ENCODE measurements at regions not wholly inside any gene's neighbourhood (a gene's known extent, or its start where the extent isn't known, plus 50 kb on each side); places are given as distances from the start of the nearest gene placed in this dataset.
A peak's percentile ranks its signal among the peaks of the same experiment; 100 is the strongest.

DNA sequence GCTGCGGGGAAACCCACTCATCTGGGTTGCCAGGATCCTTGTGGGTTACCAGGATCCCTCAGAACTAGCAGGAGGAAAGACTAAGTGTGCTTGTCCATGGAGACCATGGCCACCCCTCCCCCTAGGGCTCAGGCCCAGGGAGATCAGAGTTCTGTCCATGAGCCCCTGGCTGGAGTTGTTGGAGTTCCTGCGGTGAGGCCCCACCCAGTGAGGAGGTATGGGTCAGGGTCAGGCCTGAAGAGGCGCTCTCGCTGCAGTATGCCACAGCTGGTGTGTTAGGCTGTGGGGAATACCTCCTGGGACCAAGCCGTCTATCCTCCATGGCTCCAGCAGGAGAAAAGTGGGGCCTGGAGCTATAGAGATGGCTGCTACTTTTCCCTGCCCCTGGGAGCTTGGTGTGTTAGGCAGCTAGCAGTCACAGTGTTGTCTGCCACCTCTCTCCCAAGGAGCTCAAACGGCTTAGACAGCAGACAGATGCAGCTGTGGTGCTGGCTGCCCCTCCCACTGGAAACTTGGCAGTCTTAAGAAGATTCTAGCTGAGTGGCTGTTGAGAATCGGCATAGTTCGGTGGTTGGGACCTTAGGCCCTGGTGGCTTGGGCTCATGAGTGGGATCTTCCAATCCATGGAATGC lies 240.3 kb upstream of the CELF4 start:
- no peak for DNase-seq (ENCODE audit: low spot score)
- in situ Hi-C loops (cut with HindIII; ENCODE audit: low sequenced_read_pairs) = no loop called here

DNA sequence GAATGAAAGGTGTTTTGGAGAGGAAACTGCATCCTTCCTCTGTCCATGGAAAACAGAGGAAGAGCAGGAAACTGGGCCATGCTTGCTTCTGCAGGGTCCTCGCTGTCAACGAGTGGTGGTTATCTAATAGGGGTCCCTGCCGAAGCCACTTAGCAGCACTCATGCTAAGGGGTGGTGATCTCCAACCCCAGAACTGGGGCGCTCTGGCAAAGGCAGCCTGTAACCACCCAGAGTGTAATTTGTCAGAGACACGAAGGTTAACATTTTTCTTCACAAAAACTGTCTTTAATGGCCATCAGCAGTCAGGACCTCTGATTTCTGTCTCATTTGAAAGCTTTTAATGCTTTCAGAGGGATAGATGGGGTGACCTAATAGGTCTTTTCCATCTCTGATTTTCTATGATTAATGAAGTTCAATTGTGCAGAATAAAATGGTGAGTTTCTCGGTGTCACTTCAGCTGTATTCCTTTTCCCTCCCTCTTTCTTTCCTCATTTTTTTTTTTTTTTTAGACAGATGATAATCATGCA lies 231.3 kb upstream of the CELF4 start:
- in situ Hi-C loops (cut with HindIII; ENCODE audit: low sequenced_read_pairs) = no loop called here
- no peak for DNase-seq (ENCODE audit: low spot score)

DNA sequence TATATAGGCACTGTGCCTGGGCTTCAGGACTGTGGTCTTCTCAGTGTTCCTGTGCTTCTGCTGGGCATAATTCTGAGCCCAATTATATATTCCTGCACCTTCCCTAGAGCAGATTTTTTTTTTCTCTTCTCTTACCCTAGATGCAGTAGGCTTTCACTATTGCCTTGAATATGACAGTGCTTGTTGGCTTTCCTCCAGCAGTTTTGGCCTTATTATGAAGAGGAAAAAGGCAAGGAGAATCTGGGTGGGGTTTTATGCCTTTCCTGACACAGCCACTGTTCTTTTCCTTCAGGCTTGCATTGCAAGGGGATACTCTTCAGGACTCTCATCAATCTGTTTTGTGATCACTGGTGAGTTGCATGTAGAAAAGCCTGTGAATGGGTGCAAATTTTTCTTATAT lies 221.9 kb upstream of the CELF4 start:
- peak; percentile 14 for DNase-seq (ENCODE audit: low spot score)
- in situ Hi-C loops (cut with HindIII; ENCODE audit: low sequenced_read_pairs) = no loop called here

DNA sequence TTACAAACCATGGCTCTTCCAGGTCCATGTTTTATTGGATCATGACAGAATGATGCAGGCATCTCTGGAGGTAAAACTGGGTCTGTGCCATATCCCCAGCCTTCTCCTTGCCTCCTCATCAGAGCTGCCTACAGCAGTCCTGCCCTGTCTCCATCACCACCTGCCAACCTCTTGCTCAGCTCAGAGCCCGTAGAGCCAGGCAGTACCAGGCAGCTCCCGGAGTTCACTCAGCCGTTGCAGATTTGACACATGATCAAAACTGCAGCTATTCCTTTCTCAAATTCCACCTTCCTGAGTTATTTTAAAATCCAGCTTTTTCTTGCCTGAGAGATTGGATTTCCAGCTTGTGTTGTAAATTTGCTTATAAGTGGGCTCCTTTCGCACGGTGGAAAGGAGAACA lies 218.2 kb upstream of the CELF4 start:
- in situ Hi-C loops (cut with HindIII; ENCODE audit: low sequenced_read_pairs) = no loop called here
- DNase-seq (ENCODE audit: low spot score) = peak; percentile 83

DNA sequence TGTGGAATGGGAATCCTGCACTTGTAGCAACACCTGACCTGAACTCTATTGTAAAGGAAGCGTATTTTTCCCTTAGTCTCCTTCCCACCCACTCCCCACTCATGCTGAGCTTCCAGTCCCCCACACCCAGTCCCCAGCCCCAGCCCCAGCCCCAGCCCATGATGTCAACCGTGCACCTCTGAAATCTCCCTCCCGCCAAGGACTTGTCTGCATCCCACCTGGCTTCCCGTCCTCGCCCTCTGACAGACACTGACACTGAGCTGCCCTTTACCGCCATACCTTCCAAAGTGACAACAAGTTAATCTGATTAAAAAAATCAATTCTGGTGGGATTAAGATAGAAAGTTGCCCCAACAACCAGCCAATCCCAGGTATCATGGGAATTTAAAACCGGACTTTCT lies 213.6 kb upstream of the CELF4 start:
- in situ Hi-C loops (cut with HindIII; ENCODE audit: low sequenced_read_pairs) = no loop called here
- DNase-seq (ENCODE audit: low spot score) = no peak

DNA sequence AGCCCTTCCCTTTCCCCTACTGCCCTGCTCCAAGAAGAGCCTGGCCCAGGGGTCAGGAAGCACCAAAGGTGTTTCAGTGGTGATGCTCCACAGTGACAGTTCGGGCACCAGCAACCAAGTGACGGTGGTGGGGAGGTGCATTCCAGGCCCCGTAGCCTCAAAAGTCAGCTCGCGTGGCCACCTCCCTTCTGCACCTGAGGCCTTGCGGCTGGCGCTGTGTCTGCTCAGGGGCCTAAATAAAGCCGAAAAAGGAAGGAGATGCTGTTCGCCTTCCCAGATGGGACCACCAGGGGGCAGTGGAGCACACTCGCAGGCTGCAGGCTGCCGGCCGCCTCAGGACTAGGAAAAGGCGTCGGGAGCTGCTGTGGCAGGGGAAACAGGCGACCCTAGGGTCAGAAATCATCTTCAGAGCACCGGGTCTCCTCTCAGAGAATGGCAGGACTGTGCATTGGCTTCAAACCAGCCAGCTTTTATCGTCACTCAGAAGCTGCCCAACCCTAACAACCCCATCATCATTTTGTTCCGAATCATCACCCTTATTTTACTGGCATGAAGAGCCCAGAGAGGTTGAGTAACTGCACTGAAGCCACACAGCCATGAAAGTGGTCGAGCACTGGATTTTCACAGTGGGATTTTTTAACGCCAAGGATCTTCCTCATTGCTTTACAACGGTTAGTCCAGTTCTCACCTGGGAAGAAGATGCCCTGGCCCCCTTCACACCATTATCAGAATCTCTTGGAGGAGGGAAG lies 213.0 kb upstream of the CELF4 start:
- in situ Hi-C loops (cut with HindIII; ENCODE audit: low sequenced_read_pairs) = no loop called here

DNA sequence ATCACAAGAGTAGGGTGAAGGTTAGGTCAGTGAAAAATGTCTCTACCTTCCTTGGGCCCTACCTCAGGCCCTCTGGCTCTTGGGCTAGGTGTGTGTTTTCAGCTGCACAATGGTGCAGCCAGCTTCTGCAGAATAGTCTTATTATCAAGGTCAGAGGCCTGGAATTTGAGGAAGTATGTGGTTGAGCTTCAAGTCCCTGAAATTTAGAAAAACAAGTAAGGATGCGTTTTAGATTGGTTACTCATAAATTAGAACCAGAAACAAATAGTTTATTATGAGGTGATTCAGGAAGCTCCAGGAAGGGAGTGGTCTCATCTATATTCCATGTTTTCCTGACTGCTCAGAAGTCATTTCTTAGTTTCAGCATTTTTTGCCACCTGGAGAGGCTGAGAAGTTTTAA lies 204.2 kb upstream of the CELF4 start:
- no peak for DNase-seq (ENCODE audit: low spot score)
- in situ Hi-C loops (cut with HindIII; ENCODE audit: low sequenced_read_pairs) = no loop called here

More for the DNA sequence above, 213.0 kb upstream of the CELF4 start:
- DNase-seq (ENCODE audit: low spot score) = peak; percentile 86

DNA sequence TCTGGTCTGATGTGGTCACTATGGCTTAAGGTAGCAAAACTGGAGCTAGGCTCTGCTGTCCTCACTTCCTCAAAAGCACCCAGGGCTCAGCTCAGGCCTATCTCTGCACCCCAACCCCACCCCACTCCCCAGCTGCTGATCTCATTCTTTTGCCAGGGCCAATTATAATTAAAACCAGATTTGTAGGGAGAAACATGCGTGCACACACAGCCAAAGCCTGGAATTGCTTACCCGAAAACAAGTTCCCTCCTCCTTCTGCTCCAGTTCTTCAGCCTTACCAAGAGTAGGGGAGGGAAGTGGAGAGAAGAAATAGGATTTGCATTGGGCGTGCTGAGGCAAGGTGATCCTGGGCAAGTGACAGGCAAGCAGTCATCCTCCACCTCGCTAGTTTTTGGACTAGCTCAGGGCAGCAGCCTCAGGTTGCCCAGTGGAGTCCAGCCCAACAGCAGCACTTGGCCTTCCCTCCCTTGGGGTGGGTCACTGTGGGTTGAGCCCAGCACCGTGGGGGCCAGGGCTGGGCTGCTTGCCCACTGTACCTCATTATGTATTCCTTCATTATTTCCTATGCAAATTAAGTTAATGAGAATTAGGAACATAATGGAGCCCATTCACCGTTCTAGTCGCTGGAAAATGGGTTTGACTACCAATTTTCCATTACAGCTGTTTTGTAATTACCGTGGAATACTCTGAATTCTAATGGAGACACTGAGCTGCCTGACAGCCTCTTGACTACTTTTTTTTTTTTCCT lies 199.1 kb upstream of the CELF4 start:
- in situ Hi-C loops (cut with HindIII; ENCODE audit: low sequenced_read_pairs) = no loop called here
- DNase-seq (ENCODE audit: low spot score) = no peak

DNA sequence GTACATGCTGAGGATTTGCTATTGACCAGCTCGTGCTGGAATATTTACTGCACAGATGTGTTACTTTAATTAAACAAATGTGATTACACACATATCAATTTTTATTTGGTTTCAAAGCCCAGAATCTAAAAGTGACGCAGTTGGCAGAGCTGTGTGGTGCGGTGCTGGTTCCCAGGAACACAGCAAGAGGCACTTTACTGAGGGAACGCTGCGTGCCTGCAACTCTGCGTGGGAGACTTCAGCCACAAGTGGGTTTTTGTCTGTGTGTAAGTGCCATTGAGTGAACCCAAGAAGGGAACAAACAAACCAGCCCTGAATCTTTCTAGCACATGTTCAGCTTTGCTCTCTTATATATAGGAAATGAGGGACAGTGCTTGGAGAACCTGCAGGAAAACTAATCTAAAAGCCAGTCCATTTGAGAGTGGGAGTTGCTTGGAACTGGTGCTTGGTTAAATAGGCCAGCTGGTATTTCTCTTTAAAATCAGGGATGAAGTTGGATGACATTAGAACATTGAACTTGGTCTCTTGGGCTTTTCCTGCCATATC lies 196.6 kb upstream of the CELF4 start:
- DNase-seq (ENCODE audit: low spot score) = no peak
- in situ Hi-C loops (cut with HindIII; ENCODE audit: low sequenced_read_pairs) = no loop called here

DNA sequence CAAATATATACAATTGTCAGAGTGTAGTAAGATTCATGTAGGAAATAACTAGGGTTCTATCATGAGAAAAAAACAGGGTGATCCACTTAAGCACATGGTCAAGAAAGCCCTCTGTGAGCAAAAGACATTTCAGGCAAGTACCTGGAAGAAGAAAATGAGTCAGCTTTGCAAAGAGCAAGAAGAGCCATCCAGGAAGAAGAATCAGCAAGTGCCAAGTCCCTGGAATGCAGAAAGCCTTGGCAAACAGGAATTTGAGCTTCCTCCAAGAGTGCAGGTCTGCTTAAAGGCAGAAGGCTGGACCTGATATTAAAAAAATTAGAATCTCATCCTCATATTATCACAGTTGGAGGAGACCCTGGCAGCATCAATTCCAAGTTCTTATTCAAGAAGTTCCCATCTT lies 188.5 kb upstream of the CELF4 start:
- in situ Hi-C loops (cut with HindIII; ENCODE audit: low sequenced_read_pairs) = no loop called here

DNA sequence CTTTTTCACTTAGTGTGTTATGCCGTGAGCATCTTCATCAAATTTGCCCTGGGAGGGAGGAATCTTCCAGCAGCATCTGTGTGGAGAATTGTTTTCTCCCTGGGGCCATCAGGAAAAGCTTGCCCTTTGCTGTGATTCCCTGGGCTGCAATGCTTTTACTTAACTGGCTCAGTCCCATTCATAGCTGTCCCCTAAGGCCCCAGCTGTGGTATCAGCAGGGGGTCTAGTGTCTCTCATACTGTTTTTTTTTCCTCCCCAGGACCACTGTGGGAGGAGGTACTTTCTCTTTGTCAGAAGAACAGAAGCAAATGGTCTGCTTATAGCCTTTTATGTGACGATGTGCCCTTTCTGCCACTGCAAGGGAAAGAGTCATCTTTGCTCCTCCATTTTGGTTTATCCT lies 176.8 kb upstream of the CELF4 start:
- in situ Hi-C loops (cut with HindIII; ENCODE audit: low sequenced_read_pairs) = no loop called here
- DNase-seq (ENCODE audit: low spot score) = no peak

More for the DNA sequence above, 188.5 kb upstream of the CELF4 start:
- DNase-seq (ENCODE audit: low spot score) = no peak

DNA sequence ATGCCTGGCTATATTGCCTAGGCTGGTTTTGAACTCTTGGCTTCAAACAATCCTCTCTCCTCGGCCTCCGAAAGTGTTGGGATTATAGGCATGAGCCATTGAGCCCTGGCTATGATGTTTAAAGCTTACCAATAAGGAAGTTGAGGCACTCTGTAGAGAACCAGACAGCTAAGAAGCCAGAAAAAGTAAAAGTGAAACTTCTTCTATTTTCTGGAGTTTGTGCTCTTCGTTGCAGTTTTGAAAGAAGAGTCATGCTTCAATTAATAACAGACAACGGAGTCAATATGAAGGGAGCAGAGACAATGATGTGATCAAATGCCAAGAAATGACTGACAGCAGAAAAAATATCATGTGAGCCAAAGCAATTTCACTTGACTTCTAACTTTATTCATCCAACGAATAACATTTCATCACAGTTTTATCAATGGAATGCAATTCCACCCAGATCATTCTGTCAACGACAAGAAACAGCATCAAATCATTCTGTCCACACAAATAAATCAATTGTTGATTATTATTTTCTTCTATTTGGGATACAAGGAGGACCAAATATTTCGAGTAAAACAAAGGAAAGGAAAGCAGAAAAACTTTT lies 175.5 kb upstream of the CELF4 start:
- no peak for DNase-seq (ENCODE audit: low spot score)
- in situ Hi-C loops (cut with HindIII; ENCODE audit: low sequenced_read_pairs) = no loop called here

DNA sequence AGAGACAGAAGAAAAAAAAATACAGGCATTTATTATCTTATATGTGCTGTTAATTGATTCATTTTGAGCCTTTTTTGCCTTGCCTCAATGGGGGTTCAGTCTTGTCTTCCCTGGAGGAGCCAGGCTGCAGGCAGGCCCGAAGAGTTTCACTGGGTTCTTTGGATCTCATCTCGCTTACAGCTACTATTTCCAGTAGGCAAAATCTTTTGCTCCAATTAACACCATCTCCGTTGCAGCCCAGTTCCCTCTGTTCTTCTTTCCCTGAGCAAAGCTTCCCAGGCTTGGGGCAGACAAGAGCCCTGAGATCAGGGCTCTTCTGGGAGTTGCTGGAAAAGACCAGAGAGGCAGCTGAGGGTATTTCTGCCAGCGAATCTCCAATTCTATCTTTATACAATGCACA lies 168.8 kb upstream of the CELF4 start:
- DNase-seq (ENCODE audit: low spot score) = no peak
- in situ Hi-C loops (cut with HindIII; ENCODE audit: low sequenced_read_pairs) = no loop called here

DNA sequence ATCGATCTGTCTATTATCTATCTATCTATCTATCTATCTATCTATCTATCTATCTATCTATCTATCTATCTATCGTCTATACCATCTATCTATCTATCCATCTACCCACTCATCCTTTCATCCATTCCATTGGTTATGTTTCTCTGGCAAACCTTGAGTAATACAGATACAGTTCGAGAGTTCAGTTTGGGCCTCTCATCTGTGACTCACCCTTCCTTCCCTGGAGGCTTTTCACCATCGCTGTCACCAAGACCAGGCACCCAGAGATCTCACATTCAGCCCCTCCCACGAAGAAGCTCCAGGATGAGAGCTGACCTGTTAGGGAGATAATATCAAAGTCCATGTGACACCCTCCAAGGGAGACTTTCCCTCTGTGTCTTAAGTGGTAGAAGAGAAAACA lies 164.1 kb upstream of the CELF4 start:
- DNase-seq (ENCODE audit: low spot score) = no peak

DNA sequence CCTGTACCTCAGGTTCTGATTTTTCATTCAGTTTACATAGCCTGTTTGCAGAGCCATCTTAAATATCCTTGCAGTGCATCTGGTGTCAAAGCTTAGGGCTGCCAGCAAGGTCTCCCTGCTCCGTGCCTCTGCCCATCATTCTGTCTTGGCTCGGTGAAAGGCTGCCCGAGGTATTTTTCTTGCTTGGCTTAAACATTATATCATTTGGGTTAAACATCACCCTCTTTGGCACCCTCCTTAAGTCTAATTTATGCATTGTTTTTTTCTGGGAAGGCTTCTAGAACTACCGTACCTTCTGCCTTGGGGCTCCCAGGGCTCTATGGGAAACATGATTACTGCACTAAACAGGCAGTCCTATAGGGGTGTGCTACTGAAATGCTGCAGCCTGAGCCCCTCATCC lies 158.6 kb upstream of the CELF4 start:
- in situ Hi-C loops (cut with HindIII; ENCODE audit: low sequenced_read_pairs) = no loop called here
- no peak for DNase-seq (ENCODE audit: low spot score)

More for the DNA sequence above, 164.1 kb upstream of the CELF4 start:
- in situ Hi-C loops (cut with HindIII; ENCODE audit: low sequenced_read_pairs) = no loop called here

DNA sequence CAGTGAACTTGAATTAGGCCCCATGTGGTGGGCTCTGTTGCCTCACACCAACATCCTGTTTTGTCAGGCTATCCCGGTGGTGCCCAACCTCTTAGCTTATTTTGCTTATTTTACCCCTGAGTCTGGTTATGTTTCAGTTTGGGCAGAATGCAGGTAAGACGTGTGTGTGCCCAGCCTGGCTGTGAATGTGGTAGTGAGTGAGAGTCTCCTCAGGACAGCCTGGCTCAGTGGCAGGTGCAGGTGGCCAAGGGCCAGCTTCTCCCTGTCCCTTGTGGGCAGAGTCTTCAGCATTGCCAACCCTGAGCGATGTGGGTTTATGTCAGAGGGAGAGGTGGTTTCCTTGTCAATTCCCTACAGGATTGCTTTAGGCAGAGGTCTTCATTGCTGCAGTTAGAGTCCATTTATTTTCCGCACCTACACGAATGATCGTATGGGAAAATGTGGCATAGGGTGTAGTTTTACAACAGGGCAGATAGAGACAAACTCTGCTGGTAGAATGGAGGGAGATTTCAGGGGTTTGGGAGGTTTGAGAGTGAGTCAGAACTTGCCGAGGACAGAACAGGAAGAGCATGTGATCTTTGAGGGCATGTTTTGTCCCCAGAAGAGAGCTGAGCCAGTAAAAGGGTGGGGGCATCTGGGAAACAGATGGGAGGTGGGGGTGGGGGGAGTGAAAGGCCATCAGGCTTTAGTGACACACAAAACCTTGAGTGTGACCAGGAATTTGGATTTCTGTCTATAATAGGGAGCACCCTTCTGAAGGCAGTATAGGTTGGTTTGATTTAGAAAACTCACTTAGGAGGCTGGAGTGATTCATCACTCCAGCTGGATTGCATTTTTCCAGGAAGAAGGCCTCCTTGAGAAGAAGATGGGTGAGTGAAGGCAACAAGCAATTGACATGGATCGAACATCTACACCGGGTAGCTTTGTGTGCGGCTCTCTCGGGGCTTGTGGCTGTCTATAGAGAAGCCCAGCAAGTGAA lies 156.2 kb upstream of the CELF4 start:
- no peak for DNase-seq (ENCODE audit: low spot score)
- in situ Hi-C loops (cut with HindIII; ENCODE audit: low sequenced_read_pairs) = no loop called here

DNA sequence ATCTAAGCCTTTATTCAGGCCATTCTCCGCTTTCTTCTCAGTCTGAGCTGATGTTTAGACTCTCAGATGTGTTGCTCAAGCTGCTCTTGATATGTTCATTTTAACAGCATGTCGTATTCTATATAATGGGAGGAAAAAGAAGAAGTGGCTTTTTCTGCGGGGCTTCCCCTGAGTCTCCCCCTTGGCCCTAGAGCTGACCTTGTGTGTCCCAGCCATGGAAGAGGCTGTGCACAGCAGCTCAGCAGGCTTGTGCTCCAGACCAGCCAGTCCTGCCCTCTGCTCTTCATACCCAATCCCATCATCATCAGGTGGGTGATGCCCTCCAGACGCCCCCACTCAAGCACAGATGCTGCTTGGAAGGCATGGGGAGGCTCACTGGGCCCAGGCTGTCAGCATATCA lies 155.1 kb upstream of the CELF4 start:
- in situ Hi-C loops (cut with HindIII; ENCODE audit: low sequenced_read_pairs) = no loop called here
- no peak for DNase-seq (ENCODE audit: low spot score)

DNA sequence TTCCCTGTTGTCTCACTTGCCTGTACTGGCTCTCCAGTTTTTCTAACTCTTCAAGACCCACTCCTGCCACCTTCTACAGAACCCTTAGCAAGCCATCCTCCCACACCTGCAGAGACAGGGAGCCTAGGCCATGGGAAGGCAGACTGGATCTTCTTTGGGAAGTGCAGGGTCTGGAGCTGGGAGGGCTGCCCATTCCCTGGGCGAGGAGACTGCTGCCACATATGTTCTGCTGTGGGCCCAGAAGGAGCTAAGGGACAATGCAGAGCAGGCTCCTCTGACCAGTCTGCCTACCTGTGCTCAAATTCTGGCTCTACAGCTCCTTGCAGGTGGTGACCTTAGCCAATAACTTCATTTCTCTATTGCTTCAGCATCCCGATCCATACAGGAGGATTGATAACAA lies 152.1 kb upstream of the CELF4 start:
- DNase-seq (ENCODE audit: low spot score) = peak; percentile 83
- in situ Hi-C loops (cut with HindIII; ENCODE audit: low sequenced_read_pairs) = no loop called here

All from G401 (cell line).